ENCODE measurements at regions not wholly inside any gene's neighbourhood (a gene's known extent, or its start where the extent isn't known, plus 50 kb on each side); places are given as distances from the start of the nearest gene placed in this dataset.

- no peak for DNase-seq
Measured at GRCh38 chr19:32012886-32013631, 332.4 kb upstream of the ZNF507 start.

- no peak for DNase-seq
Measured at GRCh38 chr19:32017176-32017953, 328.0 kb upstream of the ZNF507 start.

GRCh38 chr19:32018014-32018413 is 327.4 kb upstream of the ZNF507 start:
- DNase-seq: no peak

GRCh38 chr19:32020538-32020937 is 324.9 kb upstream of the ZNF507 start:
- no peak for DNase-seq

- no peak for DNase-seq
Measured at GRCh38 chr19:32022044-32022640, 323.3 kb upstream of the ZNF507 start.

- DNase-seq: no peak
Measured at GRCh38 chr19:32022731-32023563, 322.5 kb upstream of the ZNF507 start.

- no peak for DNase-seq
Measured at GRCh38 chr19:32023564-32023832, 321.9 kb upstream of the ZNF507 start.

GRCh38 chr19:32029235-32029634 is 316.2 kb upstream of the ZNF507 start:
- DNase-seq: no peak

GRCh38 chr19:32032561-32032960 is 312.8 kb upstream of the ZNF507 start:
- no peak for DNase-seq

GRCh38 chr19:32035626-32036025 is 309.8 kb upstream of the ZNF507 start:
- DNase-seq: no peak

- no peak for DNase-seq
Measured at GRCh38 chr19:32038021-32038920, 307.1 kb upstream of the ZNF507 start.

- no peak for DNase-seq
Measured at GRCh38 chr19:32038961-32039360, 306.4 kb upstream of the ZNF507 start.

GRCh38 chr19:32039440-32039839 is 306.0 kb upstream of the ZNF507 start:
- DNase-seq: no peak

- DNase-seq: no peak
Measured at GRCh38 chr19:32040236-32040635, 305.2 kb upstream of the ZNF507 start.

- no peak for DNase-seq
Measured at GRCh38 chr19:32041681-32042292, 303.6 kb upstream of the ZNF507 start.

- DNase-seq: no peak
Measured at GRCh38 chr19:32047788-32048187, 297.6 kb upstream of the ZNF507 start.

GRCh38 chr19:32053376-32053775 is 292.0 kb upstream of the ZNF507 start:
- DNase-seq: no peak

GRCh38 chr19:32053861-32054260 is 291.5 kb upstream of the ZNF507 start:
- DNase-seq: no peak

- DNase-seq: no peak
Measured at GRCh38 chr19:32058131-32058530, 287.3 kb upstream of the ZNF507 start.

- DNase-seq: no peak
Measured at GRCh38 chr19:32061315-32061714, 284.1 kb upstream of the ZNF507 start.

- DNase-seq: no peak
Measured at GRCh38 chr19:32063601-32064000, 281.8 kb upstream of the ZNF507 start.

GRCh38 chr19:32066056-32066455 is 279.4 kb upstream of the ZNF507 start:
- DNase-seq: no peak
